Activated CD4-positive, alpha-beta memory T cell treated with anti-CD3 and anti-CD28 coated beads, Interleukin-2, amount 10 ng/mL, durations not matched to agents 7 days and 5 days (primary cell): ENCODE measurements at regions not wholly inside any gene's neighbourhood (a gene's known extent, or its start where the extent isn't known, plus 50 kb on each side); places are given as distances from the start of the nearest gene placed in this dataset.
"Not testable (repeated sequence)": the region's sequence is repeated elsewhere in the genome, so short reads cannot be mapped to it uniquely, and the experiment has no call there.

ENCODE experiments used
- CTCF ChIA-PET: fragments of 350-600 bp; sonication (Branson Sonifier 250); formaldehyde crosslinking; loops from one replicate; lab custom pipeline; 2021; ENCODE audit warnings: antibody characterized with exemption, inconsistent platforms; lab: Charles Lee
- POLR2A ChIA-PET: fragments of 350-600 bp; sonication (Branson Sonifier 250); formaldehyde crosslinking; loops from one replicate; lab custom pipeline; 2021; ENCODE audit warnings: antibody characterized with exemption; lab: Charles Lee
- DNase-seq: peaks from one replicate; pipeline ENCODE4 v3.0.0-alpha.2; 2020
- H3K27ac Mint-ChIP-seq: one replicate; pipeline ENCODE4 v1.8.0; 2021; ENCODE audit warnings: mild to moderate bottlenecking, mixed read lengths
- H3K27me3 Mint-ChIP-seq: one replicate; pipeline ENCODE4 v1.8.0; 2021; ENCODE audit warnings: mixed read lengths
- H3K36me3 Mint-ChIP-seq: one replicate; pipeline ENCODE4 v1.8.0; 2021; ENCODE audit warnings: low read depth, mixed read lengths
- H3K4me1 Mint-ChIP-seq: one replicate; pipeline ENCODE4 v1.8.0; 2021; ENCODE audit warnings: mixed read lengths
- H3K4me3 Mint-ChIP-seq: one replicate; pipeline ENCODE4 v1.8.0; 2021; ENCODE audit warnings: mild to moderate bottlenecking, mixed read lengths
- H3K9me3 Mint-ChIP-seq: one replicate; pipeline ENCODE4 v1.8.0; 2021; ENCODE audit warnings: mixed read lengths

GRCh38 chr12:127044836-127045235 lies 1222.1 kb upstream of the TMEM132C start:
- no peak overlapping the region for H3K27ac Mint-ChIP-seq
- no peak overlapping the region for H3K4me3 Mint-ChIP-seq
- no peaks in the 10 kb centered on the region for H3K4me1 Mint-ChIP-seq
- H3K36me3 Mint-ChIP-seq = no peaks in the 10 kb centered on the region
- CTCF ChIA-PET = no interaction called here
- no peaks in the 10 kb centered on the region for H3K27me3 Mint-ChIP-seq
- POLR2A ChIA-PET = no interaction called here
- no peaks in the 10 kb centered on the region for H3K9me3 Mint-ChIP-seq
- no peak for DNase-seq

- Mint-ChIP-seq H3K27me3 (no peaks in the 10 kb centered on the region), H3K9me3 (no peaks in the 10 kb centered on the region), H3K27ac (no peak overlapping the region), H3K4me3 (no peak overlapping the region), H3K4me1 (no peaks in the 10 kb centered on the region), H3K36me3 (no peaks in the 10 kb centered on the region)
- no peak for DNase-seq
- ChIA-PET POLR2A (no interaction called here), CTCF (no interaction called here)
Observed at GRCh38 chr12:127046467-127046866, 1220.5 kb upstream of the TMEM132C start.

GRCh38 chr12:127048057-127048456 lies 1218.9 kb upstream of the TMEM132C start:
- POLR2A ChIA-PET = no interaction called here
- H3K27ac Mint-ChIP-seq = no peak overlapping the region
- H3K9me3 Mint-ChIP-seq = no peaks in the 10 kb centered on the region
- CTCF ChIA-PET = no interaction called here
- no peaks in the 10 kb centered on the region for H3K27me3 Mint-ChIP-seq
- H3K4me3 Mint-ChIP-seq = no peak overlapping the region
- H3K4me1 Mint-ChIP-seq = no peaks in the 10 kb centered on the region
- DNase-seq = no peak
- no peaks in the 10 kb centered on the region for H3K36me3 Mint-ChIP-seq

- CTCF ChIA-PET, H3K36me3 Mint-ChIP-seq, H3K9me3 Mint-ChIP-seq: not testable (repeated sequence)
Observed at GRCh38 chr12:127048525-127048924, 1218.4 kb upstream of the TMEM132C start.

GRCh38 chr12:127051139-127051538 lies 1215.8 kb upstream of the TMEM132C start:
- H3K27ac Mint-ChIP-seq = no peak overlapping the region
- no peaks in the 10 kb centered on the region for H3K4me1 Mint-ChIP-seq
- POLR2A ChIA-PET = no interaction called here
- no peak overlapping the region for H3K4me3 Mint-ChIP-seq
- CTCF ChIA-PET = no interaction called here
- no peak for DNase-seq
- no peaks in the 10 kb centered on the region for H3K27me3 Mint-ChIP-seq
- H3K36me3 Mint-ChIP-seq = no peaks in the 10 kb centered on the region
- no peaks in the 10 kb centered on the region for H3K9me3 Mint-ChIP-seq

More at GRCh38 chr12:127048525-127048924, 1218.4 kb upstream of the TMEM132C start:
- H3K27me3 Mint-ChIP-seq, H3K27ac Mint-ChIP-seq, H3K4me1 Mint-ChIP-seq, H3K4me3 Mint-ChIP-seq, POLR2A ChIA-PET, DNase-seq: not testable (repeated sequence)

- H3K4me1 Mint-ChIP-seq = no peaks in the 10 kb centered on the region
- H3K4me3 Mint-ChIP-seq = no peak overlapping the region
- ChIA-PET CTCF (interaction anchor here (0.7 kb wide), 1 partner anchor 162 kb away, joined by 3 read pairs; no protein-coding TSS in a partner anchor), POLR2A (no interaction called here)
- no peaks in the 10 kb centered on the region for H3K9me3 Mint-ChIP-seq
- DNase-seq = no peak
- no peaks in the 10 kb centered on the region for H3K27me3 Mint-ChIP-seq
- no peaks in the 10 kb centered on the region for H3K36me3 Mint-ChIP-seq
- H3K27ac Mint-ChIP-seq = no peak overlapping the region
Observed at GRCh38 chr12:127052511-127053232, 1214.3 kb upstream of the TMEM132C start.

GRCh38 chr12:127054531-127054930 lies 1212.4 kb upstream of the TMEM132C start:
- H3K4me1 Mint-ChIP-seq = no peaks in the 10 kb centered on the region
- no peak for DNase-seq
- no peaks in the 10 kb centered on the region for H3K27me3 Mint-ChIP-seq
- no peak overlapping the region for H3K27ac Mint-ChIP-seq
- CTCF ChIA-PET = no interaction called here
- H3K36me3 Mint-ChIP-seq = no peaks in the 10 kb centered on the region
- H3K4me3 Mint-ChIP-seq = no peak overlapping the region
- no peaks in the 10 kb centered on the region for H3K9me3 Mint-ChIP-seq
- POLR2A ChIA-PET = no interaction called here

GRCh38 chr12:127060310-127060847 lies 1206.6 kb upstream of the TMEM132C start:
- POLR2A ChIA-PET = no interaction called here
- H3K4me1 Mint-ChIP-seq = no peaks in the 10 kb centered on the region
- no peak for DNase-seq
- no peaks in the 10 kb centered on the region for H3K9me3 Mint-ChIP-seq
- no peaks in the 10 kb centered on the region for H3K27me3 Mint-ChIP-seq
- H3K36me3 Mint-ChIP-seq = no peaks in the 10 kb centered on the region
- CTCF ChIA-PET = no interaction called here
- H3K4me3 Mint-ChIP-seq = no peak overlapping the region
- no peak overlapping the region for H3K27ac Mint-ChIP-seq

GRCh38 chr12:127060933-127061332 lies 1206.0 kb upstream of the TMEM132C start:
- H3K36me3 Mint-ChIP-seq = no peaks in the 10 kb centered on the region
- ChIA-PET CTCF (interaction anchor here (0.9 kb wide), 1 partner anchor 9 kb away, joined by 3 read pairs; no protein-coding TSS in a partner anchor), POLR2A (no interaction called here)
- H3K9me3 Mint-ChIP-seq = no peaks in the 10 kb centered on the region
- H3K27me3 Mint-ChIP-seq = no peaks in the 10 kb centered on the region
- H3K4me1 Mint-ChIP-seq = no peaks in the 10 kb centered on the region
- H3K27ac Mint-ChIP-seq = no peak overlapping the region
- no peak for DNase-seq
- no peak overlapping the region for H3K4me3 Mint-ChIP-seq

- Mint-ChIP-seq H3K36me3 (no peaks in the 10 kb centered on the region), H3K4me3 (no peak overlapping the region), H3K27me3 (no peaks in the 10 kb centered on the region), H3K9me3 (no peaks in the 10 kb centered on the region), H3K27ac (no peak overlapping the region), H3K4me1 (no peaks in the 10 kb centered on the region)
- POLR2A ChIA-PET = no interaction called here
- CTCF ChIA-PET = no interaction called here
- no peak for DNase-seq
Observed at GRCh38 chr12:127063339-127064072, 1203.5 kb upstream of the TMEM132C start.

GRCh38 chr12:127064207-127064606 lies 1202.8 kb upstream of the TMEM132C start:
- no peaks in the 10 kb centered on the region for H3K9me3 Mint-ChIP-seq
- H3K4me3 Mint-ChIP-seq = no peak overlapping the region
- no peaks in the 10 kb centered on the region for H3K36me3 Mint-ChIP-seq
- H3K4me1 Mint-ChIP-seq = no peaks in the 10 kb centered on the region
- no peak overlapping the region for H3K27ac Mint-ChIP-seq
- no peaks in the 10 kb centered on the region for H3K27me3 Mint-ChIP-seq
- CTCF ChIA-PET = no interaction called here
- POLR2A ChIA-PET = no interaction called here
- no peak for DNase-seq

GRCh38 chr12:127065595-127065994 lies 1201.4 kb upstream of the TMEM132C start:
- H3K4me3 Mint-ChIP-seq = no peak overlapping the region
- H3K9me3 Mint-ChIP-seq = no peaks in the 10 kb centered on the region
- no peak for DNase-seq
- ChIA-PET POLR2A (no interaction called here), CTCF (no interaction called here)
- H3K27me3 Mint-ChIP-seq = no peaks in the 10 kb centered on the region
- H3K36me3 Mint-ChIP-seq = no peaks in the 10 kb centered on the region
- no peak overlapping the region for H3K27ac Mint-ChIP-seq
- H3K4me1 Mint-ChIP-seq = no peaks in the 10 kb centered on the region

GRCh38 chr12:127070515-127071157 lies 1196.3 kb upstream of the TMEM132C start:
- no peaks in the 10 kb centered on the region for H3K4me1 Mint-ChIP-seq
- ChIA-PET CTCF (no interaction called here), POLR2A (no interaction called here)
- no peak for DNase-seq
- no peak overlapping the region for H3K27ac Mint-ChIP-seq
- H3K36me3 Mint-ChIP-seq = no peaks in the 10 kb centered on the region
- peaks cover 16% of the 10 kb centered on the region for H3K27me3 Mint-ChIP-seq
- H3K4me3 Mint-ChIP-seq = no peak overlapping the region
- H3K9me3 Mint-ChIP-seq = no peaks in the 10 kb centered on the region
